Spleen (tissue), 7 donors: ENCODE measurements at regions not wholly inside any gene's neighbourhood (a gene's known extent, or its start where the extent isn't known, plus 50 kb on each side); places are given as distances from the start of the nearest gene placed in this dataset.

Source experiments
- POLR2A ChIP-seq, 3 donors: fragments of 450-650 bp; IDR thresholded peaks; one replicate each; pipeline ENCODE4 v1.5.1; 2017; ENCODE audit warnings: antibody characterized with exemption in 3 of 3, mild to moderate bottlenecking in 1 of 3
- POLR2AphosphoS5 ChIP-seq, 3 donors: sonication (generic); formaldehyde crosslinking; IDR thresholded peaks; one replicate each; pipeline ENCODE4 v1.5.1; 2017; ENCODE audit warnings: antibody characterized with exemption in 3 of 3
- TF ChIP-seq, protein P1 (sequence below), 11 experiments: fragments of 200-600 bp in 7 of 11; fragments of 450-650 bp in 4 of 11; sonication (generic) in 4 of 11; IDR thresholded peaks in 8 of 11; conservative IDR thresholded peaks in 3 of 11; 1 replicate in 7 of 11; 2 replicates in 4 of 11; pipeline versions ENCODE4 v1.4.0 to v1.8.0; 2016 to 2021; ENCODE audit warnings: antibody characterized with exemption in 11 of 11, inconsistent platforms in 4 of 11, mild to moderate bottlenecking in 1 of 11
- donor health status: DM: no; HTN: no; CAD: no; lungs with moderate emphysema.
- donor health status: DM: no; HTN: no; CAD: no.
- donor health status: DM: no; HTN: no; CAD: no.

DNA sequence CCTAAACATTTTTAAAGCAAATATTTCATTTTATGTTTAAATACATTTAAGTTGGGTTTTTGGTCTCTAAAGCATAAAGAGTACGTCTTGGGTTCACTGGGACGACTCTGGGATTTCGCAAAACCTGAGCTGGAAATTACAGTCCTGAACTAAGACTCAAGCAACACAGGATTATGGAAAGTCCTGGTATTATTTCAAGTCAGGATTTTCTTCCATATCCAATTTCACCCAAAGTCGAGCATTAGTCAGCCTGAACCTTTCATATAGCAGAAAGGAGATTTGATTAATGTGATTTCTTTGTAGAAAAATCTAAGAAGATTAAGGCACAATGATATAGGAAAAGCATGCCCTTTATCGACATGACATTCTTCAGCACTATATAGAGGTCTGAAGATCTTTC lies 100.0 kb downstream of the MTERF1 start:
- TF ChIP-seq POLR2AphosphoS5 (IDR thresholded peaks at IDR 0.05) (no peak), POLR2A (IDR thresholded peaks at IDR 0.05) (no peak)
- TF ChIP-seq, protein P1, sequence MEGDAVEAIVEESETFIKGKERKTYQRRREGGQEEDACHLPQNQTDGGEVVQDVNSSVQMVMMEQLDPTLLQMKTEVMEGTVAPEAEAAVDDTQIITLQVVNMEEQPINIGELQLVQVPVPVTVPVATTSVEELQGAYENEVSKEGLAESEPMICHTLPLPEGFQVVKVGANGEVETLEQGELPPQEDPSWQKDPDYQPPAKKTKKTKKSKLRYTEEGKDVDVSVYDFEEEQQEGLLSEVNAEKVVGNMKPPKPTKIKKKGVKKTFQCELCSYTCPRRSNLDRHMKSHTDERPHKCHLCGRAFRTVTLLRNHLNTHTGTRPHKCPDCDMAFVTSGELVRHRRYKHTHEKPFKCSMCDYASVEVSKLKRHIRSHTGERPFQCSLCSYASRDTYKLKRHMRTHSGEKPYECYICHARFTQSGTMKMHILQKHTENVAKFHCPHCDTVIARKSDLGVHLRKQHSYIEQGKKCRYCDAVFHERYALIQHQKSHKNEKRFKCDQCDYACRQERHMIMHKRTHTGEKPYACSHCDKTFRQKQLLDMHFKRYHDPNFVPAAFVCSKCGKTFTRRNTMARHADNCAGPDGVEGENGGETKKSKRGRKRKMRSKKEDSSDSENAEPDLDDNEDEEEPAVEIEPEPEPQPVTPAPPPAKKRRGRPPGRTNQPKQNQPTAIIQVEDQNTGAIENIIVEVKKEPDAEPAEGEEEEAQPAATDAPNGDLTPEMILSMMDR (IDR thresholded peaks at IDR 0.05 in 8 of 11, conservative IDR thresholded peaks at IDR 0.05 in 3 of 11): no peak
